Mesodermal cell (in vitro differentiated cells): ENCODE measurements at regions not wholly inside any gene's neighbourhood (a gene's known extent, or its start where the extent isn't known, plus 50 kb on each side); places are given as distances from the start of the nearest gene placed in this dataset.

ENCODE experiments used
- H3K27ac ChIP-seq: 2 replicates; pipeline ENCODE4 v1.7.0; 2013; ENCODE audit warnings: mild to moderate bottlenecking, low read depth, low read length, moderate library complexity; ENCODE audit not compliant: severe bottlenecking
- H3K36me3 ChIP-seq: 2 replicates; pipeline ENCODE4 v1.7.1; 2013; ENCODE audit warnings: mild to moderate bottlenecking, low read length, moderate library complexity; ENCODE audit not compliant: control insufficient read depth, insufficient read depth
- H3K4me1 ChIP-seq: one replicate; pipeline ENCODE4 v1.7.1; 2013; ENCODE audit warnings: mild to moderate bottlenecking, low read length; ENCODE audit not compliant: insufficient read depth, control insufficient read depth, poor library complexity, severe bottlenecking
- H3K4me3 ChIP-seq: 2 replicates; pipeline ENCODE4 v1.7.0; 2013; ENCODE audit warnings: low read length, control low read depth, mild to moderate bottlenecking; ENCODE audit not compliant: insufficient read depth, poor library complexity, severe bottlenecking; ENCODE audit errors: extremely low read depth
- H3K9me3 ChIP-seq: 2 replicates; pipeline ENCODE4 v1.7.1; 2013; ENCODE audit warnings: mild to moderate bottlenecking, low read length, moderate library complexity; ENCODE audit not compliant: control insufficient read depth
- WGBS, 2 experiments: methylation state at CpG; one replicate each; pipeline ENCODE4 v1.1.5; 2013; ENCODE audit warnings: missing lambda C conversion rate in 2 of 2; ENCODE audit not compliant: insufficient coverage in 2 of 2; 5-methylcytosine and 5-hydroxymethylcytosine counted together

GRCh38 chr16:85417156-85417860, 195.8 kb upstream of the GSE1 start:
- Histone ChIP-seq H3K4me3 (no peak overlapping the region), H3K9me3 (no peaks in the 10 kb centered on the region), H3K36me3 (no peaks in the 10 kb centered on the region), H3K4me1 (peaks cover 6% of the 10 kb centered on the region), H3K27ac (no peak overlapping the region)
- WGBS, 2 experiments, result 93% methylated on average over 11 to 14 of the region's 14 CpGs

DNA sequence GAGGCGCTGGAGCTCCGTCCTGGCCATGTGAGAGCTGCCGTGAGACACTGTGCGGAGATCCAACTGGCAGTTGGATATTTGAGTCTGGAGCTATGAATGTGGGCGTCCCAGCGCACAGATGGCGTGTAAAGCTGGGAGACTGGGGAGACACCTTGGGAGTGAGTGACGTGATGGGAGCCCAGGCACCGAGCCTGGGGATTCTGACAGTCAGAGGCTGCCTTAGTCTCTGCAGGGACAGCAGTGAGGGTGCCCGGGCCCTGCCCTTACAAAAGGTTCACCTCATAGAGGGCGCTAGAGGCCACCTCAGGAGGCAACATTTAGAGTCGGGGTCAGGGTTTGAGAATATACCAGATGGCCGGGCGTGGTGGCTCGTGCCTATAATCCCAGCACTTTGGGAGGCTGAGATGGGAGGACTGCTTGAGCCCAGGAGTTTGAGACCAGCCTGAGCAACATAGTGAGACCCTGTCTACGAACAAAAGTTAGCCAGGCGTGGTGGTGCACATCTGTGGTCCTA, 194.1 kb upstream of the GSE1 start:
- H3K4me1 ChIP-seq, result peaks cover 6% of the 10 kb centered on the region
- H3K27ac ChIP-seq, result no peak overlapping the region
- no peak overlapping the region for H3K4me3 ChIP-seq
- no peaks in the 10 kb centered on the region for H3K9me3 ChIP-seq
- 86 to 87% methylated on average over 16 to 17 of the region's 17 CpGs for WGBS, 2 experiments
- no peaks in the 10 kb centered on the region for H3K36me3 ChIP-seq

- Histone ChIP-seq H3K36me3 (no peaks in the 10 kb centered on the region), H3K4me3 (no peak overlapping the region), H3K9me3 (no peaks in the 10 kb centered on the region), H3K4me1 (peaks cover 6% of the 10 kb centered on the region), H3K27ac (no peak overlapping the region)
- 92 to 93% methylated on average over 18 to 19 of the region's 21 CpGs for WGBS, 2 experiments
Observed at GRCh38 chr16:85419503-85420408, 193.4 kb upstream of the GSE1 start.

- H3K9me3 ChIP-seq, result no peaks in the 10 kb centered on the region
- WGBS, 2 experiments, result 39 to 44% methylated on average over 37 to 41 of the region's 42 CpGs
- no peak overlapping the region for H3K27ac ChIP-seq
- H3K4me1 ChIP-seq, result peaks cover 6% of the 10 kb centered on the region
- H3K4me3 ChIP-seq, result no peak overlapping the region
- no peaks in the 10 kb centered on the region for H3K36me3 ChIP-seq
Observed at GRCh38 chr16:85420501-85421337, 192.4 kb upstream of the GSE1 start.

DNA sequence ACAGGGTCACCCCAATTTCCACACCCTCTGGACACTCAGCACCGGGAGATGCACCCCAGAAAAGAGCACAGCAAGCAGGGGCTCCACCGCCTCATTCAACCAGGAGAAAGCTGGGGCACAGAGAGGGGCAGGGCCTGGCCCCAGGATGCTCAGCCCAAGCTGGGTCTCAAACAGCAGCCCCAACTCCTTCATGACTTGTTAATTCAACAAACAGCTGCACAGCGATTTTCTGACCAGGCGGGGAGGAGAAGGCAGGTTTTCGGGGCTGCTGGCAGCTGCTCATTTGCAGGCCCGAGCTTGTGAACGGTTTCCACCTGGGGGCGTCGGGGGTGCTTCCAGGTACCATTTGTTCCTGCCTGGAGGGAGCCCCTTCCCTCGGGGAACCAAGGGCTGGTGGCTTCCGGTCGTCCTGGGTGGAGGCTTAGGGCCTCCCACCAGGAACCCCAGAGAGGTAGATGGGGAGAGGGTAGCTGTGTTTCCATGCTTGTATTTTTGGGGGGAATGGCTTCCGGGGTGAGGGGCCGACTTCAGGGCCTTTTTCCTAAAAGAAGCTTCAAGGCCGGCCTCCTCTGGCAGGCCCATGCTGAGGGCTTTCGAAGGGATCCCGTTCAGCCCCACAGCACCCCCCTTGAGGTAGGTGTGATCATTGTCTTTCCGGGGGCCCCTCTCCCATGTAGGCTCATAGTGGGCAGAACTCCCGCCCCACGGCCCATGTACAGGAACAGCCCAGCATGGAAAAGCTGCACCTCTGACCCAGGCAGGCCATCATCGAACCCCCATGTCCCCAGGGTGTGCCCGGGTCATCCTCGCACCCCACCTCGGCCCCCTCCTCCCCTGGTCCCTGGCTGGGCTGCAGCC, 191.6 kb upstream of the GSE1 start:
- no peak overlapping the region for H3K27ac ChIP-seq
- no peaks in the 10 kb centered on the region for H3K36me3 ChIP-seq
- H3K4me1 ChIP-seq, result peaks cover 6% of the 10 kb centered on the region
- H3K9me3 ChIP-seq, result no peaks in the 10 kb centered on the region
- H3K4me3 ChIP-seq, result no peak overlapping the region
- whole genome bisulfite sequencing, 2 experiments, result 80 to 90% methylated on average over 15 to 19 of the region's 24 CpGs

DNA sequence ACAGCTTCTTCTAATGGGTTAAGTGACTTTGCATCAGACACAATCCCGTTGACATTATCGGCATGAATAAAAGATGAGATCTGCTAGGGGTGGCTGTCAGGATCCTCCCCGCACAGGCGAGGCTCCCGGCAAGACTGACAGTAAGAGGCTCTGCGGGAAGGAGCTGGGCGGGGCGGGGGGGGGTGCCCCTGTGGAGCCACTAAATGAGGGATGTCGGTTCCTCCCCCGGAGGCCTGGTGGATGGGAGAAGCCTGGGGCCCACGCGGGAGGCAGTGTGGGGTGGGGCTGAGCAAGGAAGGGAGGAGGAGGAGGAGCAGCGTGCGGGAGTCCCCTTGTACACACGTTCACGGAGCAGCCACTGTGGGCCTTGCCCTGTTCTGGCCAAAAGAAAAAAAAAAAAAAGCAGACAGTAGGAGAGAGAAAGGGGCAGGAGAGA, 190.9 kb upstream of the GSE1 start:
- 31 to 38% methylated on average over 11 to 15 of the region's 16 CpGs for WGBS, 2 experiments
- Histone ChIP-seq H3K27ac (no peak overlapping the region), H3K4me3 (no peak overlapping the region), H3K9me3 (no peaks in the 10 kb centered on the region), H3K36me3 (no peaks in the 10 kb centered on the region), H3K4me1 (peaks cover 6% of the 10 kb centered on the region)

- no peak overlapping the region for H3K27ac ChIP-seq
- 81 to 85% methylated on average over 18 to 21 of the region's 23 CpGs for WGBS, 2 experiments
Observed at GRCh38 chr16:85422632-85423550, 190.2 kb upstream of the GSE1 start.

GRCh38 chr16:85423631-85424030, 189.5 kb upstream of the GSE1 start:
- H3K27ac ChIP-seq, result no peak overlapping the region
- no peaks in the 10 kb centered on the region for H3K4me1 ChIP-seq
- no peaks in the 10 kb centered on the region for H3K9me3 ChIP-seq
- no peak overlapping the region for H3K4me3 ChIP-seq
- H3K36me3 ChIP-seq, result no peaks in the 10 kb centered on the region
- 60 to 90% methylated on average over 1 to 11 of the region's 11 CpGs for WGBS, 2 experiments

More at GRCh38 chr16:85422632-85423550, 190.2 kb upstream of the GSE1 start:
- Histone ChIP-seq H3K36me3 (no peaks in the 10 kb centered on the region), H3K9me3 (no peaks in the 10 kb centered on the region), H3K4me3 (no peak overlapping the region), H3K4me1 (peaks cover 6% of the 10 kb centered on the region)
